H1 (cell line): ENCODE measurements at regions not wholly inside any gene's neighbourhood (a gene's known extent, or its start where the extent isn't known, plus 50 kb on each side); places are given as distances from the start of the nearest gene placed in this dataset.
A peak's percentile ranks its signal among the peaks of the same experiment; 100 is the strongest.

Source experiments
- CTCF ChIA-PET: fragments of 300-600 bp; sonication (Branson Sonifier 250); formaldehyde crosslinking; loops from one replicate; lab custom pipeline; 2021; ENCODE audit not compliant: partially characterized antibody; lab: Charles Lee
- POLR2A ChIA-PET: fragments of 300-600 bp; sonication (Branson Sonifier 250); formaldehyde crosslinking; loops from one replicate; lab custom pipeline; 2021; ENCODE audit warnings: inconsistent platforms; ENCODE audit not compliant: partially characterized antibody; lab: Charles Lee
- DNase-seq, 2 experiments: peaks; one replicate each; pipeline versions ENCODE4 v3.0.0 to v3.0.0-alpha.2; 2010 to 2022; ENCODE audit warnings: low spot score in 2 of 2, low read depth in 1 of 2, mixed read lengths in 1 of 2
- FAIRE-seq: peaks from 2 replicates; lab custom pipeline; 2011; peaks lifted over from hg19 to GRCh38; lab: Jason Lieb, UNC
- H2AFZ ChIP-seq: 2 replicates; pipeline ENCODE4 v1.8.1; 2012; ENCODE audit warnings: low read length, inconsistent platforms
- H2AK5ac ChIP-seq: 2 replicates; pipeline ENCODE4 v1.6.1; 2013; ENCODE audit warnings: low read depth, low read length
- H2BK120ac ChIP-seq: replicated peaks from 2 replicates; pipeline ENCODE3; 2013; ENCODE audit warnings: low read depth, low read length, inconsistent platforms
- H2BK12ac ChIP-seq: 2 replicates; pipeline ENCODE4 v1.6.1; 2013; ENCODE audit warnings: low read depth, low read length
- H2BK15ac ChIP-seq: 2 replicates; pipeline ENCODE4 v1.6.1; 2013; ENCODE audit warnings: low read length
- H2BK20ac ChIP-seq: 2 replicates; pipeline ENCODE4 v1.6.1; 2013; ENCODE audit warnings: low read length
- H2BK5ac ChIP-seq: 2 replicates; pipeline ENCODE4 v1.6.1; 2013; ENCODE audit warnings: low read depth, low read length
- H3K14ac ChIP-seq: 2 replicates; pipeline ENCODE4 v1.6.1; 2013; ENCODE audit warnings: inconsistent platforms; ENCODE audit not compliant: insufficient read length
- H3K18ac ChIP-seq: 2 replicates; pipeline ENCODE4 v1.6.1; 2013; ENCODE audit warnings: low read length; ENCODE audit errors: extremely low read depth
- H3K23ac ChIP-seq: 2 replicates; pipeline ENCODE4 v1.6.1; 2013; ENCODE audit warnings: inconsistent platforms; ENCODE audit not compliant: insufficient read length
- H3K23me2 ChIP-seq: 2 replicates; pipeline ENCODE4 v1.6.1; 2013; ENCODE audit warnings: low read depth, low read length
- H3K27ac ChIP-seq: 2 replicates; pipeline ENCODE4 v1.6.1; 2011; ENCODE audit warnings: low read depth, low read length, inconsistent platforms
- H3K27me3 ChIP-seq, 4 experiments: replicated peaks in 1 of 4; 1 replicate in 1 of 4; 2 replicates in 3 of 4; pipeline versions ENCODE4 v1.6.1 to v1.8.1; 2011 to 2013; ENCODE audit warnings: low read length in 3 of 4, mild to moderate bottlenecking in 3 of 4, inconsistent platforms in 2 of 4, mixed read lengths in 2 of 4, moderate library complexity in 1 of 4; ENCODE audit not compliant: control insufficient read depth in 3 of 4, insufficient read depth in 3 of 4; ENCODE audit errors: extremely low read depth in 1 of 4
- H3K36me3 ChIP-seq, 4 experiments: 2 replicates each; pipeline versions ENCODE4 v1.6.1 to v1.8.1; 2011 to 2013; ENCODE audit warnings: mild to moderate bottlenecking in 4 of 4, low read length in 3 of 4, moderate library complexity in 2 of 4, control low read depth in 1 of 4, inconsistent platforms in 1 of 4; ENCODE audit not compliant: insufficient read depth in 4 of 4, control insufficient read depth in 2 of 4
- H3K4ac ChIP-seq: replicated peaks from 2 replicates; pipeline ENCODE3; 2013; ENCODE audit warnings: low read length, low read depth, mixed read lengths, inconsistent platforms; ENCODE audit not compliant: insufficient read length
- H3K4me1 ChIP-seq, 4 experiments: replicated peaks in 1 of 4; 1 replicate in 1 of 4; 2 replicates in 3 of 4; pipeline versions ENCODE4 v1.6.1 to v1.8.1; 2011 to 2013; ENCODE audit warnings: low read length in 3 of 4, inconsistent platforms in 2 of 4, mixed read lengths in 1 of 4; ENCODE audit not compliant: insufficient read depth in 4 of 4, control insufficient read depth in 3 of 4
- H3K4me2 ChIP-seq, 2 experiments: 2 replicates each; pipeline versions ENCODE4 v1.6.1 to v1.8.1; 2011 to 2013; ENCODE audit warnings: low read depth in 2 of 2, low read length in 2 of 2, control low read depth in 1 of 2, inconsistent platforms in 1 of 2, mild to moderate bottlenecking in 1 of 2; ENCODE audit not compliant: insufficient read depth in 1 of 2
- H3K4me3 ChIP-seq, 4 experiments: fragments of 200-600, 300-600 bp in 1 of 4; sonication (generic), shearing (Covaris generic), sonication (Bioruptor Twin) in 1 of 4; 2 replicates each; pipeline versions ENCODE4 v1.5.1 to v1.8.1; 2011 to 2016; ENCODE audit warnings: low read length in 4 of 4, low read depth in 3 of 4, control low read depth in 2 of 4, inconsistent platforms in 2 of 4, mild to moderate bottlenecking in 2 of 4, mixed read lengths in 1 of 4, moderate library complexity in 1 of 4; ENCODE audit not compliant: insufficient read depth in 2 of 4; ENCODE audit errors: extremely low read depth in 1 of 4
- H3K56ac ChIP-seq: replicated peaks from 2 replicates; pipeline ENCODE3; 2013; ENCODE audit warnings: low read depth, mild to moderate bottlenecking, mixed read lengths, low read length, inconsistent platforms; ENCODE audit not compliant: insufficient read length
- H3K79me1 ChIP-seq: 2 replicates; pipeline ENCODE4 v1.6.1; 2013; ENCODE audit warnings: low read depth, low read length, control low read depth
- H3K79me2 ChIP-seq, 2 experiments: 2 replicates each; pipeline versions ENCODE4 v1.6.1 to v1.8.1; 2012 to 2013; ENCODE audit warnings: low read length in 2 of 2, mild to moderate bottlenecking in 2 of 2, inconsistent platforms in 1 of 2; ENCODE audit not compliant: insufficient read depth in 2 of 2, control insufficient read depth in 1 of 2
- H3K9ac ChIP-seq, 4 experiments: replicated peaks in 1 of 4; 1 replicate in 1 of 4; 2 replicates in 3 of 4; pipeline versions ENCODE4 v1.6.1 to v1.8.1; 2011 to 2013; ENCODE audit warnings: low read depth in 3 of 4, low read length in 3 of 4, control low read depth in 2 of 4, mild to moderate bottlenecking in 2 of 4, moderate library complexity in 2 of 4, inconsistent platforms in 1 of 4; ENCODE audit errors: extremely low read depth in 1 of 4
- H3K9me3 ChIP-seq, 2 experiments: 2 replicates each; pipeline versions ENCODE4 v1.6.1 to v1.8.1; 2012 to 2013; ENCODE audit warnings: mild to moderate bottlenecking in 2 of 2, moderate library complexity in 2 of 2, control low read depth in 1 of 2, inconsistent platforms in 1 of 2, low read depth in 1 of 2, low read length in 1 of 2, mixed read lengths in 1 of 2; ENCODE audit not compliant: insufficient read depth in 2 of 2
- H4K20me1 ChIP-seq, 2 experiments: replicated peaks in 1 of 2; 2 replicates each; pipeline versions ENCODE3 to v1.8.1; 2011 to 2013; ENCODE audit warnings: inconsistent platforms in 2 of 2, low read length in 2 of 2, mild to moderate bottlenecking in 1 of 2; ENCODE audit not compliant: insufficient read depth in 2 of 2, control insufficient read depth in 1 of 2
- H4K5ac ChIP-seq: 2 replicates; pipeline ENCODE4 v1.6.1; 2013; ENCODE audit warnings: low read length, low read depth, mixed read lengths, inconsistent platforms; ENCODE audit not compliant: insufficient read length
- H4K8ac ChIP-seq: 2 replicates; pipeline ENCODE4 v1.8.0; 2013; ENCODE audit warnings: mild to moderate bottlenecking, moderate library complexity, low read length, inconsistent platforms; ENCODE audit not compliant: insufficient read depth; ENCODE audit errors: extremely low read depth
- H4K91ac ChIP-seq: replicated peaks from 2 replicates; pipeline ENCODE3; 2013; ENCODE audit warnings: low read length, mixed read lengths, inconsistent platforms; ENCODE audit not compliant: insufficient read length
- MAFK ChIP-seq: IDR thresholded peaks from 2 replicates; pipeline ENCODE4 v1.6.1; 2012; ENCODE audit warnings: low read depth, mild to moderate bottlenecking, improper control_type of control experiment, low read length
- MAX ChIP-seq: IDR thresholded peaks from 2 replicates; pipeline ENCODE4 v1.6.1; 2012; ENCODE audit warnings: inconsistent platforms
- TBP ChIP-seq: IDR thresholded peaks from 2 replicates; pipeline ENCODE4 v1.6.1; 2011; ENCODE audit warnings: low read depth, low read length, improper control_type of control experiment
- WGBS, 2 experiments: shearing (Covaris generic) in 1 of 2; methylation state at CpG; one replicate each; pipeline versions ENCODE4 v1.1.6 to v1.1.7; 2013 to 2015; ENCODE audit warnings: low lambda C conversion rate in 2 of 2, mixed read lengths in 2 of 2, inconsistent platforms in 1 of 2, low coverage in 1 of 2, missing lambda C conversion rate in 1 of 2; ENCODE audit not compliant: insufficient replicate concordance in 2 of 2, insufficient coverage in 1 of 2, insufficient read length in 1 of 2; ENCODE audit errors: extremely low coverage in 1 of 2, missing lambda C conversion rate in 1 of 2; 5-methylcytosine and 5-hydroxymethylcytosine counted together

DNA sequence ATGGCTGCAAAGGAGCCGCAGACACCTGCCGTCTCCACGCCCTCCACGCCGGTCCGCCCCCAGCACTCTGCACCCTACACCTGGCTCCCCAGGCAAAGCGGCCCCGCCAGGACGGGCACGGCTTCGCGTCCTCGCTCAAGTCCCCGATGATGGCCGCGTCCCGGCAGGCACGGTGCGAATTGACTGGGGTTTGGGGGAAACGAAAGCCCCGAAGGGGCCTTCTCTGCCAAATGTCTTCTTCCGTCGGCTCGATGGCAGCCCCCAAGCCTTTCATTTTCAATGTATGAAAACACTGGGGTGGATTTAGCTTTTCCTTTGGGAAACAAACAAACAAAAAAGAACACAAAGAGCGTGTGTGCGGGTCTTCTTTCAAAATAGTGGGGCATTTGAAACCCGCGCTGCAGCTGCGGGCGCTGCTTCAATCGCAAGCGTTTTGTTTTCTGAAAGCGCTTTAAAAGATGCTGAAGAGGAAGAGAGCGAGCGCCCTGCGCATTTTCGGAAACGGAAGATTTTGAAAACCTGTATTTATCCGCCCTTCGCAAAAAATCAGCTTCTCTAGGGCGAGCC lies 160.0 kb downstream of the RMI1 start:
- Histone ChIP-seq H2AK5ac (no peak overlapping the region), H4K91ac (no peak overlapping the region), H3K56ac (no peak overlapping the region), H3K9me3 (no peaks in the 10 kb centered on the region), H2BK20ac (no peak overlapping the region), H2AFZ (peak overlapping the region; percentile 62; the same call in 1 of the 2 replicates), H3K18ac (no peak overlapping the region), H4K20me1 (no peaks in the 10 kb centered on the region), H4K5ac (no peak overlapping the region), H3K27me3 (peaks cover 0 to 24% (median 12%) of the 10 kb centered on the region in 4 experiments; a peak in 6 of 7 replicates), H2BK12ac (no peak overlapping the region), H3K4me3 (peak overlapping the region; percentile 12 to 65 (median 42)), H2BK5ac (no peak overlapping the region), H3K36me3 (no peaks in the 10 kb centered on the region), H3K9ac (peak overlapping the region in 2 of 4 experiments; percentile 20 to 28; a peak in 2 of 7 replicates), H3K23me2 (no peaks in the 10 kb centered on the region; the same call in 1 of the 2 replicates), H4K8ac (0 out of 2 replicates have a peak overlapping the region, but pooled peaks have one; percentile 18), H3K79me2 (no peaks in the 10 kb centered on the region), H3K23ac (no peak overlapping the region), H3K14ac (no peak overlapping the region), H3K4me1 (peaks cover 0 to 9% (median 2%) of the 10 kb centered on the region in 4 experiments; a peak in 2 of 7 replicates), H3K4ac (no peak overlapping the region), H2BK120ac (no peak overlapping the region), H3K27ac (no peak overlapping the region), H2BK15ac (no peak overlapping the region), H3K79me1 (no peaks in the 10 kb centered on the region), H3K4me2 (peak overlapping the region; percentile 57 to 79)
- ChIA-PET CTCF (interaction anchor here (0.6 to 2.7 kb wide), 2 partner anchors 9 to 32 kb away, joined by 4 to 10 read pairs; no protein-coding TSS in a partner anchor), POLR2A (interaction anchor here (1.0 to 2.0 kb wide), 3 partner anchors 11 to 161 kb away, joined by 3 to 4 read pairs (median 3); partner anchors contain the start of genes HNRNPK and RMI1)
- 3% methylated on average over 41 of the region's 41 CpGs; no CpG with 5 or more reads in 1 of the 2 experiments for WGBS, 2 experiments
- DNase-seq (peak in 1 of 2 experiments; percentile 76), FAIRE-seq (no peak)
- TF ChIP-seq TBP (peak; percentile 22; the same call in 1 of the 2 replicates), MAFK (no peak), MAX (peak; percentile 76)
